ENCODE measurements at regions not wholly inside any gene's neighbourhood (a gene's known extent, or its start where the extent isn't known, plus 50 kb on each side); places are given as distances from the start of the nearest gene placed in this dataset.
A peak's percentile ranks its signal among the peaks of the same experiment; 100 is the strongest.
"Not testable (repeated sequence)": the region's sequence is repeated elsewhere in the genome, so short reads cannot be mapped to it uniquely, and the experiment has no call there.

GRCh38 chr6:17211101-17211500 is 70.1 kb upstream of the RBM24 start:
- peaks cover 15% of the 10 kb centered on the region for H3K4me1 ChIP-seq (ENCODE audit: control insufficient read depth, insufficient read depth, low read length)
- H3K4me3 ChIP-seq (ENCODE audit: insufficient read depth, low read depth, low read length) = no peak overlapping the region

DNA sequence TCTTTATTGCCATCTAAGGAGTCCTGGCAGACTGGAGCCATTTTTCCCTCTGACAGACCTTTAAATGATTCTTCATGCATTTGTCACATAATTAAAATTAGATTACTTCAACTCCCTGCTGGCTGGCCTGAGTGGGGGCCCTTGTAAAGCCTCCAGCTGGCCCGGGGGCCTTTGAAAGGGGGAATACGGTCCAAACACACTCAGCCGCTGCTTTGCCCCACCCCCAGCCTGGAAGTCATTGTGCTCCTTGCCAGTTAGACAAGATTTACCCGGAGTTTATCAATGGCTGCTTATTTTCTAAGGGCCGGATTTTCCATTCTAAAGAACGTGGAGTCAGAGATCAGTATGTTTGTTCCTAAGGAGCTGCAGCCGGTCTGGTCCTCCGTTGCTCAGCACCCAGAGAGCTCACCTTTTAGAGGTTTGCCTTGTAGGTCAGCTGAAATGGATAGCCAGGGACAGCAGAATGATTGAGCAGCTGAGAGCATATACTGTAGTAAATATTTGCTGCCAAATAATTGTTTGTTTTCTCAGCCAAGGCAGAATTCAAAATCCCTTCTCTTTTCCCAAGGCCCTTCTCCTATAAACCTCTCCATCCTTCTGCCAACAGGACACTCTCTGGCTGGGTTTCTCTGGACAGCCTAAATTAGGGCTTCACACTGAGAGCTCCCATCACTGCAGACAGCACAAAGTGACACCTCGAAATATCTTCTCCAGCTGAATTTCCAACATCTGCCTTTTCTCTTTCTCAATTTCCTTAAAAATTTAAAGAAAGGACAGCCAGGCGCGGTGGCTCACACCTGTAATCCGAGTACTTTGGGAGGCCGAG is 68.4 kb upstream of the RBM24 start:
- Histone ChIP-seq H3K9me3 (ENCODE audit: control insufficient read depth, low read length) (peaks cover 3% of the 10 kb centered on the region), H3K4me1 (ENCODE audit: control insufficient read depth, insufficient read depth, low read length) (peaks cover 15% of the 10 kb centered on the region), H3K4me3 (ENCODE audit: insufficient read depth, low read depth, low read length) (no peak overlapping the region), H3K27me3 (ENCODE audit: control insufficient read depth, insufficient read depth, low read length, poor library complexity, severe bottlenecking) (no peaks in the 10 kb centered on the region), H3K27ac (ENCODE audit: insufficient read depth, low read depth, low read length, poor library complexity, severe bottlenecking) (peak overlapping the region; percentile 55), H3K36me3 (ENCODE audit: control insufficient read depth, insufficient read depth, low read length) (no peaks in the 10 kb centered on the region)
- 34 to 39% methylated on average over 13 of the region's 13 CpGs for WGBS, 2 experiments

More at GRCh38 chr6:17211101-17211500, 70.1 kb upstream of the RBM24 start:
- 89 to 93% methylated on average over 3 of the region's 3 CpGs for WGBS, 2 experiments
- Histone ChIP-seq H3K9me3 (ENCODE audit: control insufficient read depth, low read length) (peaks cover 6% of the 10 kb centered on the region), H3K36me3 (ENCODE audit: control insufficient read depth, insufficient read depth, low read length) (no peaks in the 10 kb centered on the region), H3K27me3 (ENCODE audit: control insufficient read depth, insufficient read depth, low read length, poor library complexity, severe bottlenecking) (no peaks in the 10 kb centered on the region), H3K27ac (ENCODE audit: insufficient read depth, low read depth, low read length, poor library complexity, severe bottlenecking) (no peak overlapping the region)

DNA sequence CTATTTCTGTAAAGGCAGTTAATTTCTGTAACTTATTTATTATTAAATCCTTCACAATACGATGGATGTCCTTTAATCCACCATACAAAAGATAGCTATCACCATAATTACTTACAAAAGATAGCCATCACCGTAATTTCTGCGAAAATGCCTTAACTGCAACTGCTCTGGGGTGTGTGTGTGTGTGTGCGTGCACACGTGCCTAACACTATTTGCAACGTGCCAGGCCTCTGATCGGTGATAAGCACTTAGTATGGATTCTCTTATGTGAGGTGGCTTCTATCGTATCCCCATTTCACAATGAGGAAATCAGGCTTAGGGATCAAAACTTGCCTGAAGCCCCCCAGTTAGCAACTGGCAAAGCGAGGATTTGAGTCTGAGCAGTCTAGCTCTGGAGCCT is 67.1 kb upstream of the RBM24 start:
- Histone ChIP-seq H3K27me3 (ENCODE audit: control insufficient read depth, insufficient read depth, low read length, poor library complexity, severe bottlenecking) (no peaks in the 10 kb centered on the region), H3K4me3 (ENCODE audit: insufficient read depth, low read depth, low read length) (no peak overlapping the region), H3K27ac (ENCODE audit: insufficient read depth, low read depth, low read length, poor library complexity, severe bottlenecking) (no peak overlapping the region), H3K36me3 (ENCODE audit: control insufficient read depth, insufficient read depth, low read length) (no peaks in the 10 kb centered on the region), H3K9me3 (ENCODE audit: control insufficient read depth, low read length) (peaks cover 3% of the 10 kb centered on the region), H3K4me1 (ENCODE audit: control insufficient read depth, insufficient read depth, low read length) (peaks cover 15% of the 10 kb centered on the region)
- WGBS, 2 experiments = 95% methylated on average over 8 to 9 of the region's 9 CpGs

DNA sequence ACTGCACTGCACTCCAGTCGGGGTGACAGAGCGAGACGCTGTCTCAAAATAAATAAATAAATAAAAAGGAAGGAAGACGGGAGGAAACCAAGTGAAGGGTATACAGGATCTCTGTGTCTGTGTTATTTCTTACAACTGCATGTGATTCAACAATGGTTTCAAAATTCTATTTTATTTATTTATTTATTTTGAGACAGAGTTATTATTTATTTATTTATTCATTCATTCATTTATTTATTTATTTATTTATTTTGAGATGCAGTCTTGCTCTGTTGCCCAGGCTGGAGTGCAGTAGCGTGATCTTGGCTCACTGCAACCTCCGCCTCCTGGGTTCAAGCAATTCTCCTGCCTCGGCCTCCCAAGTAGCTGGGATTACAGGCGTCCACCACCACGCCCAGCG is 64.2 kb upstream of the RBM24 start:
- WGBS, 2 experiments = 93 to 94% methylated on average over 8 to 10 of the region's 10 CpGs
- H3K27ac ChIP-seq (ENCODE audit: insufficient read depth, low read depth, low read length, poor library complexity, severe bottlenecking); H3K36me3 ChIP-seq (ENCODE audit: control insufficient read depth, insufficient read depth, low read length); H3K4me3 ChIP-seq (ENCODE audit: insufficient read depth, low read depth, low read length); H3K9me3 ChIP-seq (ENCODE audit: control insufficient read depth, low read length); H3K27me3 ChIP-seq (ENCODE audit: control insufficient read depth, insufficient read depth, low read length, poor library complexity, severe bottlenecking): not testable (repeated sequence)
- peaks cover 15% of the 10 kb centered on the region for H3K4me1 ChIP-seq (ENCODE audit: control insufficient read depth, insufficient read depth, low read length)

- Histone ChIP-seq H3K27ac (ENCODE audit: insufficient read depth, low read depth, low read length, poor library complexity, severe bottlenecking) (no peak overlapping the region), H3K4me3 (ENCODE audit: insufficient read depth, low read depth, low read length) (no peak overlapping the region), H3K9me3 (ENCODE audit: control insufficient read depth, low read length) (peaks cover 3% of the 10 kb centered on the region), H3K27me3 (ENCODE audit: control insufficient read depth, insufficient read depth, low read length, poor library complexity, severe bottlenecking) (no peaks in the 10 kb centered on the region), H3K36me3 (ENCODE audit: control insufficient read depth, insufficient read depth, low read length) (no peaks in the 10 kb centered on the region), H3K4me1 (ENCODE audit: control insufficient read depth, insufficient read depth, low read length) (peaks cover 8% of the 10 kb centered on the region)
- 91 to 95% methylated on average over 6 of the region's 6 CpGs for WGBS, 2 experiments
Observed at GRCh38 chr6:17218023-17218748, 63.0 kb upstream of the RBM24 start.

- Histone ChIP-seq H3K4me3 (ENCODE audit: insufficient read depth, low read depth, low read length) (no peak overlapping the region), H3K4me1 (ENCODE audit: control insufficient read depth, insufficient read depth, low read length) (peaks cover 4% of the 10 kb centered on the region), H3K9me3 (ENCODE audit: control insufficient read depth, low read length) (peaks cover 3% of the 10 kb centered on the region), H3K27me3 (ENCODE audit: control insufficient read depth, insufficient read depth, low read length, poor library complexity, severe bottlenecking) (no peaks in the 10 kb centered on the region), H3K27ac (ENCODE audit: insufficient read depth, low read depth, low read length, poor library complexity, severe bottlenecking) (no peak overlapping the region), H3K36me3 (ENCODE audit: control insufficient read depth, insufficient read depth, low read length) (no peaks in the 10 kb centered on the region)
- WGBS, 2 experiments = 94 to 100% methylated on average over 1 of the region's 1 CpG
Observed at GRCh38 chr6:17218749-17219093, 62.4 kb upstream of the RBM24 start.

- Histone ChIP-seq H3K27me3 (ENCODE audit: control insufficient read depth, insufficient read depth, low read length, poor library complexity, severe bottlenecking) (no peaks in the 10 kb centered on the region), H3K27ac (ENCODE audit: insufficient read depth, low read depth, low read length, poor library complexity, severe bottlenecking) (no peak overlapping the region), H3K4me1 (ENCODE audit: control insufficient read depth, insufficient read depth, low read length) (no peaks in the 10 kb centered on the region), H3K9me3 (ENCODE audit: control insufficient read depth, low read length) (peaks cover 3% of the 10 kb centered on the region), H3K36me3 (ENCODE audit: control insufficient read depth, insufficient read depth, low read length) (no peaks in the 10 kb centered on the region), H3K4me3 (ENCODE audit: insufficient read depth, low read depth, low read length) (no peak overlapping the region)
- 83 to 85% methylated on average over 5 of the region's 5 CpGs for WGBS, 2 experiments
Observed at GRCh38 chr6:17219098-17219497, 62.1 kb upstream of the RBM24 start.

- no peaks in the 10 kb centered on the region for H3K4me1 ChIP-seq (ENCODE audit: control insufficient read depth, insufficient read depth, low read length)
- WGBS, 2 experiments = 92 to 94% methylated on average over 11 to 12 of the region's 12 CpGs
- no peaks in the 10 kb centered on the region for H3K27me3 ChIP-seq (ENCODE audit: control insufficient read depth, insufficient read depth, low read length, poor library complexity, severe bottlenecking)
- no peak overlapping the region for H3K27ac ChIP-seq (ENCODE audit: insufficient read depth, low read depth, low read length, poor library complexity, severe bottlenecking)
- H3K9me3 ChIP-seq (ENCODE audit: control insufficient read depth, low read length) = peaks cover 3% of the 10 kb centered on the region
- no peaks in the 10 kb centered on the region for H3K36me3 ChIP-seq (ENCODE audit: control insufficient read depth, insufficient read depth, low read length)
- H3K4me3 ChIP-seq (ENCODE audit: insufficient read depth, low read depth, low read length) = no peak overlapping the region
Observed at GRCh38 chr6:17220040-17220910, 60.9 kb upstream of the RBM24 start.

DNA sequence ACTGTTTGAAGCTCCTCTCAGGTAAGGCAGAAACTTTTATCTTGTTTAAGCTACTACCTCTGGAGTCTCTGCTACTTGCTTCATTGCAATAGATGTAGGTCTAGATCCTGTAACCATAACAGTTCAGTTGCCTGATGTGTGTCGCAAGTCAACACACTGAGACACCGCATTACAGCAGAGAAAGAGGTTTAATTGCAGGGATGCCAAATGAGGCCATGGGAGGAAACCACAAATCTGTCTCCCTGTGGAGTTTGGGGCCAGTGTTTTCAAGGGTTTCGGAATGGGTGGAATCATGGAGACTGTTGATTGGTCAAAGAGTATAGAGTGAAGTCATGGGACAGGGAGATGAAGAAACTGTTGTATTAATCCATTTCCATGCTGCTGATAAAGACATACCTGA is 57.1 kb upstream of the RBM24 start:
- H3K9me3 ChIP-seq (ENCODE audit: control insufficient read depth, low read length) = no peaks in the 10 kb centered on the region
- H3K4me1 ChIP-seq (ENCODE audit: control insufficient read depth, insufficient read depth, low read length) = peaks cover 4% of the 10 kb centered on the region
- no peak overlapping the region for H3K27ac ChIP-seq (ENCODE audit: insufficient read depth, low read depth, low read length, poor library complexity, severe bottlenecking)
- H3K36me3 ChIP-seq (ENCODE audit: control insufficient read depth, insufficient read depth, low read length) = no peaks in the 10 kb centered on the region
- WGBS, 2 experiments = 79 to 84% methylated on average over 3 of the region's 3 CpGs
- no peaks in the 10 kb centered on the region for H3K27me3 ChIP-seq (ENCODE audit: control insufficient read depth, insufficient read depth, low read length, poor library complexity, severe bottlenecking)
- no peak overlapping the region for H3K4me3 ChIP-seq (ENCODE audit: insufficient read depth, low read depth, low read length)

GRCh38 chr6:17224501-17224900 is 56.7 kb upstream of the RBM24 start:
- H3K27me3 ChIP-seq (ENCODE audit: control insufficient read depth, insufficient read depth, low read length, poor library complexity, severe bottlenecking); H3K36me3 ChIP-seq (ENCODE audit: control insufficient read depth, insufficient read depth, low read length); H3K4me1 ChIP-seq (ENCODE audit: control insufficient read depth, insufficient read depth, low read length); H3K9me3 ChIP-seq (ENCODE audit: control insufficient read depth, low read length); H3K27ac ChIP-seq (ENCODE audit: insufficient read depth, low read depth, low read length, poor library complexity, severe bottlenecking); H3K4me3 ChIP-seq (ENCODE audit: insufficient read depth, low read depth, low read length): not testable (repeated sequence)
- 89 to 94% methylated on average over 5 of the region's 5 CpGs for WGBS, 2 experiments
